HCT116 (cell line): ENCODE measurements at regions not wholly inside any gene's neighbourhood (a gene's known extent, or its start where the extent isn't known, plus 50 kb on each side); places are given as distances from the start of the nearest gene placed in this dataset.

Experiments
- ATF3 ChIP-seq: IDR thresholded peaks from 2 replicates; pipeline ENCODE4 v1.6.1; 2012
- CTCF ChIP-seq, 3 experiments: fragments of 200-600 bp in 1 of 3; sonication (generic) in 1 of 3; IDR thresholded peaks in 2 of 3; conservative IDR thresholded peaks in 1 of 3; 2 replicates each; pipeline ENCODE4 v1.5.1; 2012 to 2017; ENCODE audit warnings: low read depth in 2 of 3, low read length in 2 of 3, antibody characterized with exemption in 1 of 3, borderline replicate concordance in 1 of 3, control low read depth in 1 of 3, mild to moderate bottlenecking in 1 of 3, mixed read lengths in 1 of 3, mixed run types in 1 of 3, moderate library complexity in 1 of 3; ENCODE audit not compliant: insufficient read depth in 1 of 3
- EZH2 ChIP-seq: fragments of 200-600 bp; sonication (generic); IDR thresholded peaks from 2 replicates; pipeline ENCODE4 v1.6.1; 2017; ENCODE audit warnings: antibody characterized with exemption, mixed run types
- EZH2phosphoT487 ChIP-seq: fragments of 200-600 bp; IDR thresholded peaks from 2 replicates; pipeline ENCODE4 v1.6.1; 2018; ENCODE audit warnings: antibody characterized with exemption, borderline replicate concordance
- FOSL1 ChIP-seq: IDR thresholded peaks from 2 replicates; pipeline ENCODE4 v1.6.1; 2012; ENCODE audit warnings: low read depth
- POLR2A ChIP-seq: IDR thresholded peaks from 2 replicates; pipeline ENCODE4 v1.7.0; 2011; ENCODE audit warnings: borderline replicate concordance; ENCODE audit not compliant: insufficient read depth, insufficient read length; ENCODE audit errors: extremely low read depth
- RAD21 ChIP-seq: IDR thresholded peaks from 2 replicates; pipeline ENCODE4 v1.6.1; 2012; ENCODE audit warnings: low read depth, mild to moderate bottlenecking
- REST ChIP-seq: IDR thresholded peaks from 2 replicates; pipeline ENCODE4 v1.6.1; 2012; ENCODE audit warnings: low read depth
- SRF ChIP-seq: IDR thresholded peaks from 2 replicates; pipeline ENCODE4 v1.6.1; 2012; ENCODE audit warnings: low read depth
- ZNF274 ChIP-seq: fragments of 200-500 bp; sonication (Bioruptor generic); IDR thresholded peaks from 2 replicates; pipeline ENCODE4 v1.6.1; 2014; ENCODE audit warnings: mild to moderate bottlenecking, low read depth, low read length, inconsistent platforms

GRCh38 chr13:78201411-78201810 lies 282.8 kb upstream of the EDNRB start:
- TF ChIP-seq CTCF (IDR thresholded peaks at IDR 0.05 in 2 of 3, conservative IDR thresholded peaks at IDR 0.05 in 1 of 3; ENCODE audit: borderline replicate concordance in 1 of 3, insufficient read depth in 1 of 3, low read depth in 2 of 3, low read length in 2 of 3) (no peak), POLR2A (no peak), RAD21 (no peak), EZH2 (no peak), FOSL1 (no peak), REST (no peak), EZH2phosphoT487 (no peak), SRF (no peak), ZNF274 (no peak), ATF3 (no peak)
